Head of caudate nucleus (tissue), 42 donors: ENCODE measurements at regions not wholly inside any gene's neighbourhood (a gene's known extent, or its start where the extent isn't known, plus 50 kb on each side); places are given as distances from the start of the nearest gene placed in this dataset.

Experiments used
- DNase-seq, 42 donors: peaks; one replicate each; pipeline versions ENCODE4 v3.0.0 to v3.0.0-alpha.2; 2020 to 2021; ENCODE audit warnings: mixed read lengths in 7 of 42
- intact Hi-C: fragments of 100-400 bp; cut with DNase I; formaldehyde crosslinking; loops from one replicate; pipeline ENCODE4 v1.15.0; 2022

DNA sequence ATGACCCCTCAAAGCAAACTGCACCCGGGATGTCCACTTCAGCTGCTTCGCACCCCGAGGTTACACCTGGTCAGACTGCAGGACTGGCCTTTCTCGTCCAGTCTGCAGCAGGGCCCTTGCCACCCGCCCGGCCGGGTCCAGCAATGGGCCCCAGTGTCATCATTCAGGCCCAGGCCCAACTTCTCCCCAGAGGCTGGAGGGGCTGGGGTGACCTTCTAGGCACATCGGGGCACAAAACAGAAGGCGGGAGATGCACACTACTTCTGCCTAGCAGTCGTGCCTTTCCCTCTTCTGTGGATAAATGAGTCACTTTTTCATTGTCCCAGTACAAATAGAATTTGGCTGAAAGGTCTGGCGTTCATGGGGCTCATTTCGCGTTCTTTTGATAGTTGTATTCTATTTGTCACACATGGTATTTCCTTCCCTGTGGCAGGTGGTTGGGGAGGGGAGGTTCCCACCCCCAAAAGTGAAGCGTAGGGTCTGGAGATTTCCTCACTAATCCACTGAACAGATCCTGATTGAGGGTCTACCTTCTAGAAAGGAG, 56.9 kb upstream of the ID2 start:
- DNase-seq: peak in 2 of 42 donors; percentile 3 to 5
- intact Hi-C loops: no loop called here

- intact Hi-C loops: no loop called here
- peak in 2 of 42 donors; percentile 12 to 13 for DNase-seq
Measured at GRCh38 chr2:8625399-8626300, 56.2 kb upstream of the ID2 start.

DNA sequence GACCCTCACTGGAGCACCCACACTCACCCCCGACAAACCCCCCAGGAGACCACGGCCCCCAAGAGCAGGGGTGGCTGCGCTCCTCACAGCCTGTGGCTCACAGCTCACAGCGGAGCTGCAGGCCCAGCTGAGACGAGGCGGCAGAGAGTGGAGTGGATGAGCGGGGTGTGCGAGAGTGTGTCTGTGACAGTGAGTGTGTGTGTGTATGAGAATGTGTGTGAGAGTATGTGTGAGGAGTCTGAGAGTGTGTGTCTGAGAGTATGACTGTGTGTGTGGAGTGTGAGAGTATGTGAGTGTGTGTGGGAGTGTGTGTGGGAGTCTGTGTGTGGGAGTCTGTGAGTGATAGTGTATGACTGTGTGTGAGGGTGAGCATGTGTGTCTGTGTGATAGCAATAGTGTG, 55.3 kb upstream of the ID2 start:
- intact Hi-C loops: no loop called here
- peak in 1 of 42 donors; percentile 8 for DNase-seq

DNA sequence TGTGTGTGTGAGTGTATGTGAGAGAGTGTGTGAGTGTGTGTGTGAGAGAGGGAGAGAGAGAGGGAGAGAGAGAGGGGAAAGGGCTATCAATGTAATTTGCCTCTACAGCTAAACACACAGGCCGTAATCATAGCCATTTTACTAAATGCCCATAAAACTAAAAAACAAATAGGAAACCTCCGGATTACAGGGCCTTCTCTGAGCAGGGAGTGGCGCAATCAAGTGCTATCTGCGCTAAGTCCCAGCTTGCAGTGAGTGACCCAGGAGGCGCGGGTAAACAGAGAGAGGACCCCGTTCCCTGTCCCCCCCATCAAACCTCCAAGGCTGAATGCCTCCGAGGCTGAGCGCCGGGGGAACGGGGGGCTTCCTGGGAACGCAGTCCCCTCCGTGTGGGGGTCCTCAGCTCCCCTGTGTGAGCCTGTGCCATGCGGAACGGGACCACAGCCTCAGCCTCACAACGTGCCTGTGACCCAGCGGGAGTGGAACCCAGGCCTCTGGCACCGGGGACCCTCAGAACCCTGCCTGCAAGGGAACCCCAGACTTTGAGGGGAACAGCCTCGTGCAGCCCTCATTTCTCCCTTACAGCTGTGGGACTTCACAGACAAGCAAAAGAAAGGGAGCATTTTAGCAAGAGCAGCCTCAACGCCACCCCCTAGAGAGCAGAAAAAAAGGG, 54.7 kb upstream of the ID2 start:
- DNase-seq: no peak
- intact Hi-C loops: no loop called here

DNA sequence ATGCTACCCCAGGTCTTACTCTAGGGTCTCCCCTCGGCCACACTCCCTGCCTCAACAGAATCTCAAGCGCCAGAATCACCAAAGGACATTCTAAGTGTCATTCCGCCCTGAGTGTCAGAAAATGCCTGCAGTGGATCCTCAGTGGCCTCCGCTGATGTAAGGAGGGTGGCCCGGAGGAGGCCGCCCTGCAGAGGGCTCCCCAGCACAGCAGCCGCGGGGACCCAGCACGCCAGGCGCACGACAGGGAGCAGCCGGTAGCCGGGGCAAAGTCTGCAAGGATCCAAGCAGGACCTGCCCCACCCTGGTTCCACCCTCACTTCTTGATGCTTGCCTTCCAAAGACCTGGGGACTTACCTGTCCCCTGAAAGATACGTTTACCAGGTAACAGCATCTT, 54.2 kb upstream of the ID2 start:
- intact Hi-C loops: no loop called here
- DNase-seq: peak in 32 of 42 donors; percentile 16 to 78 (median 40)

DNA sequence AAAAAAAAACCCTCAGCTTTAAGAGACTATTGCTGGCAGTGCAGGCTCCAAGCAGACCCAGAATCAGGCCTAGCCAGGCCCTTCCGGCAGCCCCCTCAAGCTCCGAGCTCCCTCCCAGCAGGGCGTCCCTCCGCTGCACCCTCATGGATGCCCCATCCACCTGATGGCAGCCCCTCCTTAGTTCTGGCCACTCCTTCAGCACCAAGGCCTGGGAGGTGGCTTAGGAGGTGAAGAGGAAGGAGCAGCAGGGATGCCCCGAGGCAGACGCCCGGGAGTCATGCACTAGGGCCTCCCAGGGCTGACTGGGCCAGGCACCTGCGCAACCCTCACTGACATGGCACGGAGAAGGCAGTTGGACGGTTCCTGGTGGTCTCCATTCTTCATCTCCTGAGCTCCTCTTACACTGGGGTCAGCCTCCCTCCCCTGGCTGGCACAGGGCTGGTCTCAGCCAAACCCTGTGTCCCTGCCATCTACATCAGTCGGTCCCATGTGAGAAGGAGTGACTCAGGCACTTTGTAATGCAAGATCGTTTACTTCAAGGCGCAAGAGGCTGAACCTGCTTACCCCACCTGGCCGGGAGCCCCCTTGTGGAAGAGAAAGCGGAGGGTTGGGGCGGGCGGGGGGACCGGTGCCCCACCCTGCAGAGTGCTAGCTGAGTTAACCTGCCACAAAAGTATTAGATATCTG, 53.5 kb upstream of the ID2 start:
- DNase-seq: no peak

GRCh38 chr2:8628866-8629209, 53.0 kb upstream of the ID2 start:
- intact Hi-C loops: no loop called here

More for the DNA sequence above, 53.5 kb upstream of the ID2 start:
- intact Hi-C loops: no loop called here

GRCh38 chr2:8629402-8629801, 52.5 kb upstream of the ID2 start:
- DNase-seq: no peak
- intact Hi-C loops: no loop called here

More at GRCh38 chr2:8628866-8629209, 53.0 kb upstream of the ID2 start:
- DNase-seq: no peak

DNA sequence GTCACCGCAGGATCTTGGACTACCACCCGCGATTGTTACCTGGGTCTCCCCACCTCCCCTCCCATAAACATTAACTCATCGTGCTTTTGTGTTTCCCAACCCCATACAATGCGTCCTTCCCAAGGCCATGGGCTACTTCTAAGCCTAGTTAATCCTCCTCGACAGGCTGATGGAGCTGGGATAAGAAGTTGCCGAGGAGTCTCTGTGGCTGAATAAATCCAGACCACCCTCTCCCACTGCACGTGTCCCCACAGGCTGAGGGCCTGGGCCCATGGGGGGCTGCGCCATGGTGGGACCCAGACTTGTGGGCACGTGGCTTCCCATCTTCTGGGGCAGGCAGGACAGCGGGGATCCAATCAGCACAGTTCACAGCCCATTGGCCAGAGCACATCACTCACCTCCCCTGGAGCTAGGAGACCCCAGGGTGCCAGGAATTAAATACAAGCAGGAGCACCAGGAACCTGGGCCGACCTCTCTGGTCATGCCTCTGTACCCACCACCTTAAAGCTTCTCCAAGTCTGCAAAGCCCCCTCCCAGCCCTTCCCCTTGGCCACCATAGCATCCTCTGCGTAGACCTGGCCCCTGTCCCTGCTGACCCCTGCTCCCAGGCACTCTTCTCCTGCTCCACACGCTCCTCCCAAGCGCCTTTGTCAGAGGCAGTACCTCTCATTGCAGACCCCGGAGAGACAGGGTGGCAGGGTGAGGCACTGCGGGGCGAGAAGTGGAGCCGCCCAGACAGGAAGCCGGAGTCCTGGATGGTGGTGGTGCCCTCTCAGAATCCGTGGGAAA, 51.0 kb upstream of the ID2 start:
- DNase-seq: no peak
- intact Hi-C loops: no loop called here

DNA sequence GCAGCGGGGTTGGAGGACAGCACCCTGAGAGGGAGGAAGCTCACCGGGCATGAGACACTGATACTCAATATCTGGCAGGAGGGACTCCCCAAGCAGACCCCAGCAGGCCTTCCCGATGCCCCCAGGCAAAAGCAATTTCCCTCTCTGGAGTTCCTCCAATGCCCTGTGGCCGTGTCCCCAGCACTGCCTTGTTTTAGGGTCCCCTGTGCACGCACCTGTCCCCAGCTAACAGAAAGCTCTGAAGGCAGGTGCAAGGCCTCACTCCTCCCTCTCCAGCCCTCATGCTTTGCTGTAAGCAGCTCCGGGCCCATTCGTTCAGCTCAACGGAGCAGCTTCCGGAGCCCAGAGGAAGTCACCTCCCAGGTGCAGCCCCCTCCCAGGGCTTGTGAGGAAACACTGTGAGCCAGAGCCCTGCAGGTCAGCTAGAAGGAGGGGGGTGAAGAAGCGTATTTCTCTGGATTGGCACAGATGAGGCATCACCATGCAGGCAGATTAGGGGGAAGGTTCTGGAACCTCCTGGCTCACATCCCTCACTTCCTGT, 50.3 kb upstream of the ID2 start:
- intact Hi-C loops: no loop called here
- DNase-seq: no peak
